WERI-Rb-1 (cell line): ENCODE measurements at regions not wholly inside any gene's neighbourhood (a gene's known extent, or its start where the extent isn't known, plus 50 kb on each side); places are given as distances from the start of the nearest gene placed in this dataset.
"Not testable (repeated sequence)": the region's sequence is repeated elsewhere in the genome, so short reads cannot be mapped to it uniquely, and the experiment has no call there.

Experiments
- DNase-seq: peaks from one replicate; pipeline ENCODE4 v3.0.0-alpha.2; 2020
- H3K27ac ChIP-seq: fragments of 250-450 bp; sonication (Bioruptor Pico); 2 replicates; pipeline ENCODE4 v1.5.1; 2020; ENCODE audit warnings: mild to moderate bottlenecking, moderate library complexity
- H3K27me3 ChIP-seq: fragments of 250-450 bp; sonication (Bioruptor Pico); 2 replicates; pipeline ENCODE4 v1.5.1; 2021; ENCODE audit warnings: mild to moderate bottlenecking, low read depth, moderate library complexity; ENCODE audit not compliant: insufficient read depth, severe bottlenecking
- H3K36me3 ChIP-seq: fragments of 250-450 bp; sonication (Bioruptor Pico); 2 replicates; pipeline ENCODE4 v1.5.1; 2020; ENCODE audit warnings: mild to moderate bottlenecking, moderate library complexity
- H3K4me3 ChIP-seq: 2 replicates; pipeline ENCODE4 v1.5.1; 2011; ENCODE audit warnings: low read depth, mild to moderate bottlenecking, control low read depth, low read length
- H3K9me3 ChIP-seq: fragments of 250-450 bp; sonication (Bioruptor Pico); 2 replicates; pipeline ENCODE4 v1.5.1; 2021; ENCODE audit warnings: mild to moderate bottlenecking, moderate library complexity; ENCODE audit not compliant: severe bottlenecking
- CTCF ChIP-seq: IDR thresholded peaks from 2 replicates; pipeline ENCODE4 v1.5.1; 2011; ENCODE audit warnings: low read depth, mild to moderate bottlenecking, control low read depth, inconsistent platforms, low read length

DNA sequence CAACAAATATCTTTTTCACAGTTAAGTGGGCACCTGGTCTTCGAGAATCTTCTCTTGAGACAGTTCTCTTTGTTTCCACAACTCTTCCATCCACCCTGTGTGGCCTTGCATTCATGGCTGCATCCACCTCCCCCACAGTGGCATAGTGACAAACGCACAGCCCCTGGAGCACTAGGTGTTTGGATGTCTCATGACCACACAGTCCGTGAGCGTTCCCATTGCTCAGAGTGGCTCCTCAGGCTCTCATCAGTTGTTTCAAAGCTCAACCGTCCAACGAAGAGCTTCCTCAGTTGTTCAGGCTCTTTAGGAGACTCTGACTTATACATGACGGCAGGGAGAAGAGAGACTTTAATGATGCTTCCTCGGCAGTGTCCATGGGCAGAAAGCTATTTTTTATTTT, 191.6 kb downstream of the CDRT15L2 start:
- no peaks in the 10 kb centered on the region for H3K36me3 ChIP-seq
- no peak overlapping the region for H3K27ac ChIP-seq
- no peak overlapping the region for H3K4me3 ChIP-seq
- no peaks in the 10 kb centered on the region for H3K9me3 ChIP-seq
- DNase-seq: no peak
- TF ChIP-seq CTCF: no peak
- H3K27me3 ChIP-seq: no peaks in the 10 kb centered on the region

DNA sequence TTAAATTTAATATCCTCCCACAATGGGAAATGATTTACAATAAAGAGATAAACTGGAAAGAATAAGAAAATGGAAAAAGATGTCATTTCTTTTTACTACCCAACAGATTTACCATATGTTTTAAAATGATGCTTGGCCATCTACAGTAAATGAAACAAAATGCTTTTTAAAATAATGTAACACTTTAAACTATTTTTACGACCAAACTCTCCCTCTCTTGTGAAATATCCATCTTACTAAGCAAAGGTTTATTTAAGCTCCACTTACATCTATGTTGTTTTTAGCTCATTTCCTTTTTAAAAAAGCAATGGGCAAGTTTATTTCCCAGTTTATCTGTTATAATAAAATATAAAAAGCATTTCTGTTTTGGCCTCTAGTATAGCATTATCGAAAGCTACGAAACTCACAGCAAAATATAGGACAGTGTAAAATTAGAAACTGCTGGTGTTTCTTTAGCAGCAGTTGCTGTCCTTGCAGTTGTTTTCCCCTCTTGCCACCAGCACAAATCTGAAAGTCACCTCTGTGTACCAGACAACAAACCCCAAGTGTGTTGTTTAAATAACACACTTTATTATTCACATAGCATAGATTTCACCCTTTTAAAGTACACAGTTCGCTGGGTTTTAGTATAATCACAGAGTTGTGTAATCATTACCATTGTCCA, 195.1 kb downstream of the CDRT15L2 start:
- H3K9me3 ChIP-seq: no peaks in the 10 kb centered on the region
- no peaks in the 10 kb centered on the region for H3K36me3 ChIP-seq
- H3K27me3 ChIP-seq: no peaks in the 10 kb centered on the region
- no peak overlapping the region for H3K27ac ChIP-seq
- DNase-seq: no peak
- TF ChIP-seq CTCF: no peak
- H3K4me3 ChIP-seq: no peak overlapping the region

DNA sequence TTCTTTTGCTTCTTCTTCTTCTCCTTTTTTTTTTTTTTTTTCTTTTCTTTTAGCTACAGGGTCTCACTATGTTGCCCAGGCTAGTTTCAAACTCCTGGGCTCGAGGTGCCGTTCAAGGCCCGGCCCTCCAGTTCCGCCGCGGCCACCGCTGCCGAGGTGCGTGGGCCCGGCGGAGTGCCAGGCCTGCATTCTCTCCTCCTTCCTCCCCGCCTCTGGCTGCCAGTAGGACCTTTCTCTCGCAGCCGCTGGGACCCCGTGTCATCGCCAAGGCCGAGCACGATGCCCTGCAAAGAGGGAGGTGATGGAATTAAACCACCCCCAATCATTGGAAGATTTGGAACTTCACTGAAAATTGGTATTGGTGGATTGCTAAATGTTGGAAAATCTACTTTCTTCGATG, 195.8 kb downstream of the CDRT15L2 start:
- Histone ChIP-seq H3K9me3 (no peaks in the 10 kb centered on the region), H3K27ac (no peak overlapping the region), H3K36me3 (no peaks in the 10 kb centered on the region), H3K27me3 (no peaks in the 10 kb centered on the region), H3K4me3 (no peak overlapping the region)
- TF ChIP-seq CTCF: no peak
- DNase-seq: no peak

GRCh38 chr17:20779521-20779920, 200.0 kb downstream of the CDRT15L2 start:
- no peaks in the 10 kb centered on the region for H3K36me3 ChIP-seq
- H3K9me3 ChIP-seq: no peaks in the 10 kb centered on the region
- no peak for TF ChIP-seq CTCF
- no peaks in the 10 kb centered on the region for H3K27me3 ChIP-seq
- no peak overlapping the region for H3K4me3 ChIP-seq
- DNase-seq: no peak
- no peak overlapping the region for H3K27ac ChIP-seq

DNA sequence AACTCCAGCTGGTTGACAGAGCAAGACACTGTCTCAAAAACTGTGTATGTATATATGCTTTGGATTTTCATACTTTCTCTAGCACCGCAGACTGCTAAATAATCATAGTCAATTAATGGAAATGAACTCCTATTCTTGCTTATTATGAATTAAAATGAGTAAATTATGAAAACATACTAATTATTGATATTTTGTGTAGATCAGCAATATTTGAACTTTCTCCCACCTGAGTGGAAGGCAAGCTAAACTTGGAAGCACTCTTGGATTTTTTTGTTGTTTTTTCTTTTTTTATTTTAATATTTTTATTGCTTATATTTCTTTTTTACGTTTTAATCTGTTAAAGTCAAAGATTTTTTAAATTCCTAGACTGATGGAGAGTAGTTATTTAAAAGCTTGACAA, 201.7 kb downstream of the CDRT15L2 start:
- DNase-seq: no peak
- H3K9me3 ChIP-seq: no peaks in the 10 kb centered on the region
- H3K27me3 ChIP-seq: no peaks in the 10 kb centered on the region
- H3K4me3 ChIP-seq: no peak overlapping the region
- TF ChIP-seq CTCF: no peak
- no peak overlapping the region for H3K27ac ChIP-seq
- no peaks in the 10 kb centered on the region for H3K36me3 ChIP-seq

GRCh38 chr17:20781869-20782268, 202.3 kb downstream of the CDRT15L2 start:
- not testable (repeated sequence) for H3K4me3 ChIP-seq, DNase-seq, H3K36me3 ChIP-seq, H3K27ac ChIP-seq, H3K9me3 ChIP-seq, H3K27me3 ChIP-seq
